OCI-LY1 (cell line): ENCODE measurements at regions not wholly inside any gene's neighbourhood (a gene's known extent, or its start where the extent isn't known, plus 50 kb on each side); places are given as distances from the start of the nearest gene placed in this dataset.

Source experiments
- CTCF ChIP-seq: fragments of 200-600 bp; sonication (generic), shearing (Covaris generic); IDR thresholded peaks from 2 replicates; pipeline ENCODE4 v1.5.1; 2017; ENCODE audit warnings: mild to moderate bottlenecking, antibody characterized with exemption, low read length, moderate library complexity, mixed read lengths
- EZH2 ChIP-seq: fragments of 200-600 bp; sonication (generic), shearing (Covaris generic); IDR thresholded peaks from 2 replicates; pipeline ENCODE4 v1.8.0; 2017; ENCODE audit warnings: borderline replicate concordance, mixed run types, mild to moderate bottlenecking, antibody characterized with exemption, low read length, moderate library complexity, mixed read lengths

GRCh38 chr18:72648079-72648478, 103.9 kb upstream of the CBLN2 start:
- TF ChIP-seq CTCF: no peak
- TF ChIP-seq EZH2: no peak
